ENCODE measurements at regions not wholly inside any gene's neighbourhood (a gene's known extent, or its start where the extent isn't known, plus 50 kb on each side); places are given as distances from the start of the nearest gene placed in this dataset.

DNA sequence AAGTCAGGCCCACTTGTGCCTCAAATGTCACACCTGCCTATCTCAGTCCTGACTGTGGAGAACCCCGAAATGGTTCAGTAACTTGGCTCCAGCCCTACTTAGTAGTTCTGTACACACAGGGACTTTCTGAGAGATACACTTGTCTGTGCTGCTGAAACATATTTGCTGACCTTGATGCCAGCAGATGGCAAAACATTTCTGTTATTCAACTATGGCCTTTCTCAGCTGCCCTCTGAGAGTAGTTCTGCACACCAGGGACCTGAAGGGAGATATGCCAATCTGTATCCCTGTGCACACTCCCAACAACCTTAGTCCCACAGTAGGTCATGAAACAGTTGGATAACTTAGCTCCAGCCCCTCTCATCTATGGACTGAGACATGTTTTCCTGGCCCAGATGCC is 1651.5 kb downstream of the LRRC4C start:
- ChIA-PET POLR2A (no interaction called here), CTCF (ENCODE audit: low intra/inter-chr PET ratio, low total read pairs) (no interaction called here)
- Histone ChIP-seq H3K4me2 (ENCODE audit: low read depth, low read length) (no peak overlapping the region), H3K27ac (ENCODE audit: extremely low read length, insufficient read depth, low read length) (no peak overlapping the region), H3K9me3 (ENCODE audit: low read length) (peaks cover 71% of the 10 kb centered on the region), H3K9ac (ENCODE audit: insufficient read depth, low read depth, low read length) (no peak overlapping the region), H3K36me3 (replicated peaks in 1 of 2; ENCODE audit: control insufficient read depth in 1 of 2, insufficient read depth in 2 of 2, low read length in 2 of 2) (no peaks in the 10 kb centered on the region), H3K4me1 (ENCODE audit: insufficient read depth, low read length) (no peaks in the 10 kb centered on the region), H4K20me1 (ENCODE audit: insufficient read depth, low read length) (no peaks in the 10 kb centered on the region), H2AFZ (ENCODE audit: low read length) (no peak overlapping the region), H3K27me3 (ENCODE audit: control insufficient read depth in 1 of 2, insufficient read depth in 2 of 2, low read length in 2 of 2) (no peaks in the 10 kb centered on the region), H3K79me2 (ENCODE audit: insufficient read depth, low read length) (no peaks in the 10 kb centered on the region), H3K4me3 (replicated peaks in 1 of 3; ENCODE audit: insufficient read depth in 1 of 3, low read depth in 2 of 3, low read length in 3 of 3) (no peak overlapping the region)
- FAIRE-seq (no peak), ATAC-seq (no peak), DNase-seq (ENCODE audit: low spot score) (no peak)
- intact Hi-C loops (cut with micrococcal nuclease; ENCODE audit: unreplicated experiment) (no loop called here), in situ Hi-C loops (cut with HindIII; ENCODE audit: extremely low pct_ligation_motif_present, low pct_unique_long_range_greater_than_20kb) (no loop called here)
- no peak for TF ChIP-seq ZNF724P (CRISPR knock-in tag; IDR thresholded peaks at IDR 0.05; ENCODE audit: borderline replicate concordance)
- no peak for TF ChIP-seq ZFYVE20 (CRISPR knock-in tag; IDR thresholded peaks at IDR 0.05; ENCODE audit: borderline replicate concordance, low read depth)
- TF ChIP-seq ZNF780A (CRISPR knock-in tag; IDR thresholded peaks at IDR 0.05) = no peak
- TF ChIP-seq ZNF558 (CRISPR knock-in tag; IDR thresholded peaks at IDR 0.05; ENCODE audit: borderline replicate concordance) = no peak
- 0% methylated on average over 1 of the region's 1 CpG for WGBS (ENCODE audit: low lambda C conversion rate)
- no TSS peak for BruUV-seq (replicated peaks)

DNA sequence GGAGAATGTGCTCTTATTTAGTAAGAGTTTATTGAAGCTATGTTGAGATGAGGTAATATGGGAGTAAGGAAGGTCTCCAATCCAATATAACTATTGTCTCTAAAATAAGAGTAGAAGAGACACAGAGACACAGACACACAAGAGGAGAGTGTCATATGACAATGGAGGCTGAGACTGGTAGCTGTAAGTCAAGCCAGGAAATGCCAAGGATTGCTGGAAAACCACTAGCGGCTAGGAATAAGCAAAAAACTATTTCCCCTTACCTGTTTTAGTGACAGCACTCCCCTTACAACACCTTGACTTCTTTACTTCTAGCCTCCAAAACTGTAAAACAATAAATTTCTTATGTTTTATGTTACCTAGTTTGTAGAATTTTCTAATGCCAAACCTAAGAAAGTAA is 1652.8 kb downstream of the LRRC4C start:
- 0% methylated on average over 1 of the region's 1 CpG for WGBS (ENCODE audit: low lambda C conversion rate)
- FAIRE-seq (no peak), ATAC-seq (no peak)

More for the DNA sequence above, 1652.8 kb downstream of the LRRC4C start:
- ChIA-PET POLR2A (no interaction called here), CTCF (ENCODE audit: low intra/inter-chr PET ratio, low total read pairs) (no interaction called here)
- H3K27ac ChIP-seq (ENCODE audit: extremely low read length, insufficient read depth, low read length) = no peak overlapping the region
- no peak for DNase-seq (ENCODE audit: low spot score)
- H3K9me3 ChIP-seq (ENCODE audit: low read length) = peaks cover 68% of the 10 kb centered on the region
- H3K79me2 ChIP-seq (ENCODE audit: insufficient read depth, low read length) = no peaks in the 10 kb centered on the region
- no peaks in the 10 kb centered on the region for H3K27me3 ChIP-seq (ENCODE audit: control insufficient read depth in 1 of 2, insufficient read depth in 2 of 2, low read length in 2 of 2)
- H3K4me2 ChIP-seq (ENCODE audit: low read depth, low read length) = no peak overlapping the region
- TF ChIP-seq REXO4 (CRISPR knock-in tag; IDR thresholded peaks at IDR 0.05; ENCODE audit: borderline replicate concordance) (no peak), FOXC1 (CRISPR knock-in tag; IDR thresholded peaks at IDR 0.05; ENCODE audit: borderline replicate concordance) (no peak)
- no peaks in the 10 kb centered on the region for H3K4me1 ChIP-seq (ENCODE audit: insufficient read depth, low read length)
- in situ Hi-C loops (cut with HindIII; ENCODE audit: extremely low pct_ligation_motif_present, low pct_unique_long_range_greater_than_20kb) = no loop called here
- no peaks in the 10 kb centered on the region for H4K20me1 ChIP-seq (ENCODE audit: insufficient read depth, low read length)
- no TSS peak for BruUV-seq (replicated peaks)
- H2AFZ ChIP-seq (ENCODE audit: low read length) = no peak overlapping the region
- H3K4me3 ChIP-seq (replicated peaks in 1 of 3; ENCODE audit: insufficient read depth in 1 of 3, low read depth in 2 of 3, low read length in 3 of 3) = no peak overlapping the region
- intact Hi-C loops (cut with micrococcal nuclease; ENCODE audit: unreplicated experiment) = no loop called here
- H3K9ac ChIP-seq (ENCODE audit: insufficient read depth, low read depth, low read length) = no peak overlapping the region
- no peaks in the 10 kb centered on the region for H3K36me3 ChIP-seq (replicated peaks in 1 of 2; ENCODE audit: control insufficient read depth in 1 of 2, insufficient read depth in 2 of 2, low read length in 2 of 2)
